HL-60 (cell line): ENCODE measurements at regions not wholly inside any gene's neighbourhood (a gene's known extent, or its start where the extent isn't known, plus 50 kb on each side); places are given as distances from the start of the nearest gene placed in this dataset.

Experiments
- DNase-seq, 2 experiments: peaks; one replicate each; pipeline ENCODE4 v3.0.0-alpha.2; 2010 to 2020; ENCODE audit warnings: low read depth in 1 of 2, low spot score in 1 of 2
- H3K27ac ChIP-seq: fragments of 250-450 bp; sonication (Bioruptor Pico); replicated peaks from 2 replicates; pipeline ENCODE4 v1.5.1; 2020; ENCODE audit warnings: mild to moderate bottlenecking, moderate library complexity
- H3K27me3 ChIP-seq: fragments of 250-450 bp; sonication (Bioruptor Pico); 2 replicates; pipeline ENCODE4 v1.5.1; 2021; ENCODE audit warnings: mild to moderate bottlenecking, moderate library complexity; ENCODE audit not compliant: insufficient read depth, poor library complexity, severe bottlenecking
- H3K4me3 ChIP-seq: replicated peaks from 2 replicates; pipeline ENCODE4 v1.5.1; 2011; ENCODE audit warnings: mild to moderate bottlenecking, control low read depth, low read length; ENCODE audit not compliant: insufficient read depth
- GABPA ChIP-seq: IDR thresholded peaks from 2 replicates; pipeline ENCODE4 v1.6.1; 2012; ENCODE audit warnings: low read depth
- POLR2AphosphoS5 ChIP-seq: IDR thresholded peaks from 2 replicates; pipeline ENCODE4 v1.6.1; 2012; ENCODE audit warnings: low read depth
- REST ChIP-seq: IDR thresholded peaks from 2 replicates; pipeline ENCODE4 v1.6.1; 2012; ENCODE audit warnings: low read depth; ENCODE audit not compliant: insufficient replicate concordance
- SPI1 ChIP-seq: IDR thresholded peaks from 2 replicates; pipeline ENCODE4 v1.6.1; 2012; ENCODE audit warnings: low read depth, mild to moderate bottlenecking, borderline replicate concordance
- TF ChIP-seq, protein P1 (sequence below): IDR thresholded peaks from one replicate; pipeline ENCODE4 v1.5.1; 2011; ENCODE audit warnings: low read length, control low read depth, inconsistent platforms; ENCODE audit not compliant: insufficient read depth

DNA sequence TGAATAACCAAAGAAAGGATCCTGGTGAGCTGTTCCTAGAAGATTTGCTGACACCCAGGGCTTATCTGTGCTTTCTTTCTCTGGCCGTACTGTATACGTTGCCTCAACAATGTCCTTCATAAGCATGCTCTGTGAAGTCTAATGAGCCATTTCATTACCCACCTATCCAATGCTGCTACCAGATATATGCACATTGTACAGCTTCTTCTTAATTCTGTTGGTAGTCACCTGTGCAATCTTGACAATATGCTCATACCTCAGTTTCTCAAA, 731.8 kb upstream of the NCAM2 start:
- Histone ChIP-seq H3K27me3 (no peaks in the 10 kb centered on the region), H3K27ac (no peak overlapping the region), H3K4me3 (no peak overlapping the region)
- TF ChIP-seq, protein P1, sequence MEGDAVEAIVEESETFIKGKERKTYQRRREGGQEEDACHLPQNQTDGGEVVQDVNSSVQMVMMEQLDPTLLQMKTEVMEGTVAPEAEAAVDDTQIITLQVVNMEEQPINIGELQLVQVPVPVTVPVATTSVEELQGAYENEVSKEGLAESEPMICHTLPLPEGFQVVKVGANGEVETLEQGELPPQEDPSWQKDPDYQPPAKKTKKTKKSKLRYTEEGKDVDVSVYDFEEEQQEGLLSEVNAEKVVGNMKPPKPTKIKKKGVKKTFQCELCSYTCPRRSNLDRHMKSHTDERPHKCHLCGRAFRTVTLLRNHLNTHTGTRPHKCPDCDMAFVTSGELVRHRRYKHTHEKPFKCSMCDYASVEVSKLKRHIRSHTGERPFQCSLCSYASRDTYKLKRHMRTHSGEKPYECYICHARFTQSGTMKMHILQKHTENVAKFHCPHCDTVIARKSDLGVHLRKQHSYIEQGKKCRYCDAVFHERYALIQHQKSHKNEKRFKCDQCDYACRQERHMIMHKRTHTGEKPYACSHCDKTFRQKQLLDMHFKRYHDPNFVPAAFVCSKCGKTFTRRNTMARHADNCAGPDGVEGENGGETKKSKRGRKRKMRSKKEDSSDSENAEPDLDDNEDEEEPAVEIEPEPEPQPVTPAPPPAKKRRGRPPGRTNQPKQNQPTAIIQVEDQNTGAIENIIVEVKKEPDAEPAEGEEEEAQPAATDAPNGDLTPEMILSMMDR: no peak
- TF ChIP-seq GABPA (no peak), POLR2AphosphoS5 (no peak), SPI1 (no peak), REST (no peak)
- no peak for DNase-seq

DNA sequence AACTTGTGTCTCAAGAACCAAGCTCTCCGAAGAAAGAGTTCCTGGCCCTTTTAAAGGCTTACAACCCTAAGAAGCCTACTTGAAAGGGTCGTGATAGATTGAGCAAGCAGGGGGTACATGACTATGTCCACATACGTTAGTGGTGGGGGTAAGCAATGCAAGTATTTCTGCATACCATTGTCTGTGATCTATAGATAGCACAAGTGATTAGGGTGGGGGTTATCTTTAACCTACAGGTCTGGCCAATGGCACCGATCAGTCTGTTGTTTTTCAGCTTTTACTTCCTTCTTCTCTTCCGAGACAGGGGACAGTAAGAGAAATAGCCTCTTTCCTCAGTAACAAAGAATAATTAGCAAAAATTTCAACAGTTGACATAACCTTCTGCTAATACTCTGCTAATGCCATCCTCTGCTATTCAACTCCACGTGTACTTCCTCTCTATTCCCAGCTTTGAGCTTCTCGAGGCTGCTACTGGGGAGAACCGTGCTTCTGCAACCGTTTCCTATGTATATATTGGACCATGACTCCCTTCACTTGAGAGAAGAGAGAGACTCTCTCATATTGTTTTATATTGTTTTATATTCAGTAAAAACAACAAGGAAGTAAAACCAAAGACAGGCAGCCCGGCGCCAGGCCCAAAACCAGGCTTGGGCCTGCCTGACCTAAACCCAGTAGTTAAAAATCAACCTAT, 727.7 kb upstream of the NCAM2 start:
- DNase-seq: no peak
- no peaks in the 10 kb centered on the region for H3K27me3 ChIP-seq
- TF ChIP-seq, protein P1: no peak
- no peak for TF ChIP-seq REST
- no peak for TF ChIP-seq POLR2AphosphoS5
- no peak for TF ChIP-seq GABPA
- no peak for TF ChIP-seq SPI1
- no peak overlapping the region for H3K27ac ChIP-seq
- no peak overlapping the region for H3K4me3 ChIP-seq

GRCh38 chr21:20272791-20273362, 725.3 kb upstream of the NCAM2 start:
- Histone ChIP-seq H3K27me3 (no peaks in the 10 kb centered on the region), H3K27ac (no peak overlapping the region), H3K4me3 (no peak overlapping the region)
- DNase-seq: no peak
- no peak for TF ChIP-seq POLR2AphosphoS5
- TF ChIP-seq SPI1: no peak
- TF ChIP-seq, protein P1: no peak
- no peak for TF ChIP-seq GABPA
- TF ChIP-seq REST: no peak
